Upper lobe of left lung (tissue), 6 donors: ENCODE measurements at regions not wholly inside any gene's neighbourhood (a gene's known extent, or its start where the extent isn't known, plus 50 kb on each side); places are given as distances from the start of the nearest gene placed in this dataset.

Source experiments
- ATAC-seq, 2 donors: fragments of 200-7000 bp; cut with Tn5 transposase; one replicate each; pipeline ENCODE4 v1.9.1; 2022; ENCODE audit warnings: mild to moderate bottlenecking in 2 of 2, moderate library complexity in 2 of 2; ENCODE audit not compliant: low FRiP score in 2 of 2
- DNase-seq, 2 donors: peaks; one replicate each; pipeline ENCODE4 v3.0.0-alpha.2; 2019 to 2020
- H3K27ac ChIP-seq, 4 donors: fragments of 200-600 bp; sonication (generic); one replicate each; pipeline ENCODE4 v1.5.1; 2016 to 2019
- H3K27me3 ChIP-seq, 4 donors: fragments of 200-600 bp; sonication (generic); one replicate each; pipeline ENCODE4 v1.5.1; 2017 to 2019
- H3K36me3 ChIP-seq, 4 donors: fragments of 200-600 bp; sonication (generic); one replicate each; pipeline ENCODE4 v1.5.1; 2016 to 2019
- H3K4me1 ChIP-seq, 4 donors: fragments of 200-600 bp; sonication (generic); one replicate each; pipeline ENCODE4 v1.5.1; 2018 to 2019
- H3K4me3 ChIP-seq, 4 donors: fragments of 200-600 bp; sonication (generic); one replicate each; pipeline ENCODE4 v1.5.1; 2017 to 2019; ENCODE audit warnings: mild to moderate bottlenecking in 2 of 4, moderate library complexity in 1 of 4
- H3K9me3 ChIP-seq, 4 donors: fragments of 200-600 bp; sonication (generic); one replicate each; pipeline ENCODE4 v1.5.1; 2018 to 2019
- CTCF ChIP-seq, 6 experiments: fragments of 450-650 bp in 4 of 6; fragments of 200-600 bp in 2 of 6; sonication (generic) in 2 of 6; IDR thresholded peaks; one replicate each; pipeline ENCODE4 v1.5.1; 2016 to 2019; ENCODE audit warnings: antibody characterized with exemption in 6 of 6
- EP300 ChIP-seq, 4 donors: sonication (generic); formaldehyde crosslinking; IDR thresholded peaks; one replicate each; pipeline ENCODE4 v1.5.1; 2017; ENCODE audit warnings: antibody characterized with exemption in 4 of 4, control low read depth in 2 of 4
- POLR2A ChIP-seq, 4 donors: fragments of 450-650 bp; IDR thresholded peaks; one replicate each; pipeline ENCODE4 v1.5.1; 2016 to 2017; ENCODE audit warnings: antibody characterized with exemption in 4 of 4, mild to moderate bottlenecking in 2 of 4
- POLR2AphosphoS5 ChIP-seq, 2 donors: sonication (generic); formaldehyde crosslinking; IDR thresholded peaks; one replicate each; pipeline ENCODE4 v1.5.1; 2017; ENCODE audit warnings: antibody characterized with exemption in 2 of 2
- WGBS, 2 donors: methylation state at CpG; one replicate each; pipeline ENCODE4 v1.1.5; 2017 to 2018; 5-methylcytosine and 5-hydroxymethylcytosine counted together
- donor health status: DM: no; HTN: no; CAD: no; lungs with moderate emphysema.
- donor health status: DM: no; HTN: yes; CAD: no; lungs with severe emphysema.

- 68 to 71% methylated on average over 7 of the region's 7 CpGs for WGBS, 2 donors
- Histone ChIP-seq H3K36me3 (no peaks in the 10 kb centered on the region), H3K27ac (no peak overlapping the region), H3K4me3 (no peak overlapping the region), H3K27me3 (no peaks in the 10 kb centered on the region), H3K9me3 (no peaks in the 10 kb centered on the region), H3K4me1 (no peaks in the 10 kb centered on the region)
- no peak for DNase-seq
- no peak for TF ChIP-seq EP300 (IDR thresholded peaks at IDR 0.05)
- TF ChIP-seq CTCF (IDR thresholded peaks at IDR 0.05), result no peak
- TF ChIP-seq POLR2A (IDR thresholded peaks at IDR 0.05), result no peak
- TF ChIP-seq POLR2AphosphoS5 (IDR thresholded peaks at IDR 0.05), result no peak
- no peak for ATAC-seq
Measured at GRCh38 chr3:102791641-102792589, 357.1 kb downstream of the ZPLD1 start.

- H3K36me3 ChIP-seq, result no peaks in the 10 kb centered on the region
- no peak for TF ChIP-seq EP300 (IDR thresholded peaks at IDR 0.05)
- TF ChIP-seq POLR2AphosphoS5 (IDR thresholded peaks at IDR 0.05), result no peak
- TF ChIP-seq POLR2A (IDR thresholded peaks at IDR 0.05), result no peak
- TF ChIP-seq CTCF (IDR thresholded peaks at IDR 0.05), result no peak
- H3K27me3 ChIP-seq, result no peaks in the 10 kb centered on the region
- 35 to 38% methylated on average over 4 of the region's 4 CpGs for WGBS, 2 donors
- no peaks in the 10 kb centered on the region for H3K4me1 ChIP-seq
- H3K9me3 ChIP-seq, result no peaks in the 10 kb centered on the region
- ATAC-seq (no peak), DNase-seq (no peak)
- no peak overlapping the region for H3K27ac ChIP-seq
- no peak overlapping the region for H3K4me3 ChIP-seq
Measured at GRCh38 chr3:102796804-102797203, 362.0 kb downstream of the ZPLD1 start.

GRCh38 chr3:102802819-102803420, 368.1 kb downstream of the ZPLD1 start:
- Histone ChIP-seq H3K27ac (no peak overlapping the region), H3K36me3 (no peaks in the 10 kb centered on the region), H3K27me3 (no peaks in the 10 kb centered on the region), H3K4me3 (no peak overlapping the region), H3K4me1 (no peaks in the 10 kb centered on the region), H3K9me3 (no peaks in the 10 kb centered on the region)
- no peak for TF ChIP-seq EP300 (IDR thresholded peaks at IDR 0.05)
- TF ChIP-seq POLR2A (IDR thresholded peaks at IDR 0.05), result no peak
- TF ChIP-seq POLR2AphosphoS5 (IDR thresholded peaks at IDR 0.05), result no peak
- no peak for TF ChIP-seq CTCF (IDR thresholded peaks at IDR 0.05)
- ATAC-seq (no peak), DNase-seq (no peak)
- WGBS, 2 donors, result 93 to 94% methylated on average over 1 of the region's 1 CpG

- DNase-seq (no peak), ATAC-seq (no peak)
- TF ChIP-seq CTCF (IDR thresholded peaks at IDR 0.05) (no peak), EP300 (IDR thresholded peaks at IDR 0.05) (no peak), POLR2AphosphoS5 (IDR thresholded peaks at IDR 0.05) (no peak), POLR2A (IDR thresholded peaks at IDR 0.05) (no peak)
- H3K4me1 ChIP-seq, result no peaks in the 10 kb centered on the region
- no peak overlapping the region for H3K4me3 ChIP-seq
- WGBS, 2 donors, result 83 to 90% methylated on average over 1 of the region's 1 CpG
- no peak overlapping the region for H3K27ac ChIP-seq
- H3K36me3 ChIP-seq, result no peaks in the 10 kb centered on the region
- H3K9me3 ChIP-seq, result no peaks in the 10 kb centered on the region
- no peaks in the 10 kb centered on the region for H3K27me3 ChIP-seq
Measured at GRCh38 chr3:102810937-102811336, 376.1 kb downstream of the ZPLD1 start.
